NT2/D1 (cell line): ENCODE measurements at regions not wholly inside any gene's neighbourhood (a gene's known extent, or its start where the extent isn't known, plus 50 kb on each side); places are given as distances from the start of the nearest gene placed in this dataset.

Experiments
- DNase-seq: peaks from one replicate; pipeline ENCODE4 v3.0.0-alpha.2; 2011; ENCODE audit warnings: low read depth, low spot score
- H3K27me3 ChIP-seq: 2 replicates; pipeline ENCODE4 v1.6.0; 2011; ENCODE audit warnings: mild to moderate bottlenecking; ENCODE audit not compliant: insufficient read length, insufficient read depth
- H3K36me3 ChIP-seq: 2 replicates; pipeline ENCODE4 v1.6.1; 2011; ENCODE audit warnings: mild to moderate bottlenecking, low read length, mixed read lengths; ENCODE audit not compliant: insufficient read depth, insufficient read length
- H3K4me1 ChIP-seq: 2 replicates; pipeline ENCODE4 v1.5.1; 2011; ENCODE audit not compliant: insufficient read depth, insufficient read length
- H3K4me3 ChIP-seq: 2 replicates; pipeline ENCODE4 v1.5.1; 2011; ENCODE audit warnings: low read depth; ENCODE audit not compliant: insufficient read length
- H3K9ac ChIP-seq: 2 replicates; pipeline ENCODE4 v1.6.0; 2011; ENCODE audit warnings: low read depth; ENCODE audit not compliant: insufficient read length
- H3K9me3 ChIP-seq: 2 replicates; pipeline ENCODE4 v1.5.1; 2011; ENCODE audit warnings: mild to moderate bottlenecking, low read length; ENCODE audit not compliant: insufficient read depth
- SUZ12 ChIP-seq: IDR thresholded peaks from 2 replicates; pipeline ENCODE4 v1.6.1; 2011; ENCODE audit not compliant: insufficient read length, insufficient read depth; ENCODE audit errors: extremely low read depth
- YY1 ChIP-seq: IDR thresholded peaks from 2 replicates; pipeline ENCODE4 v1.6.1; 2011; ENCODE audit not compliant: insufficient read length, insufficient read depth
- ZNF274 ChIP-seq: IDR thresholded peaks from 2 replicates; pipeline ENCODE4 v1.6.1; 2011; ENCODE audit warnings: mild to moderate bottlenecking, low read depth, low read length

- Histone ChIP-seq H3K9ac (no peak overlapping the region), H3K36me3 (no peaks in the 10 kb centered on the region), H3K4me3 (no peak overlapping the region), H3K27me3 (no peaks in the 10 kb centered on the region), H3K9me3 (no peaks in the 10 kb centered on the region), H3K4me1 (no peaks in the 10 kb centered on the region)
- DNase-seq = no peak
- TF ChIP-seq YY1 = no peak
- no peak for TF ChIP-seq ZNF274
- TF ChIP-seq SUZ12 = no peak
Observed at GRCh38 chr13:101003566-101003965, 329.0 kb upstream of the TMTC4 start.

DNA sequence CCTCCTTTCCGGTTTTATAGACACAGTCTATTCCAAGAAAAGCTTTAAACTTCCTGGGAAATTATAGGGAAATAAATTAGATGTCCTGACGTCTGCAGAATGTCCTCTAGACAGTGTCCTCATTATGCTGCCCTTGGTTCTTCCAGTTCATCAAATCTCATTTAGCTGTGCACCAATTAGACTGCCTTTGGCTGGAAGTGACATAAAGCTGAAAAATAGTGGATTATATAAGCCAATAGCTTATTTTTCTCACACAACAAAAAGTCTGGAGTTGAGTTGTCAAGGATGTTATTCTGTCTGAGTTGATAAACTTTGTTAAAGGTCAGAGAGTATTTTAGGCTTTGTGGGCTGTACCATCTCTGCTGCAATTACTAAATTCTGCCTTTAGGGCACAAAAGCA lies 314.8 kb upstream of the TMTC4 start:
- no peaks in the 10 kb centered on the region for H3K4me1 ChIP-seq
- no peaks in the 10 kb centered on the region for H3K36me3 ChIP-seq
- no peak overlapping the region for H3K9ac ChIP-seq
- H3K4me3 ChIP-seq = no peak overlapping the region
- no peaks in the 10 kb centered on the region for H3K27me3 ChIP-seq
- TF ChIP-seq ZNF274 (no peak), YY1 (no peak), SUZ12 (no peak)
- DNase-seq = no peak
- no peaks in the 10 kb centered on the region for H3K9me3 ChIP-seq

- Histone ChIP-seq H3K9ac (no peak overlapping the region), H3K4me1 (no peaks in the 10 kb centered on the region), H3K4me3 (no peak overlapping the region), H3K36me3 (no peaks in the 10 kb centered on the region), H3K9me3 (no peaks in the 10 kb centered on the region), H3K27me3 (no peaks in the 10 kb centered on the region)
- TF ChIP-seq YY1 (no peak), ZNF274 (no peak), SUZ12 (no peak)
- DNase-seq = no peak
Observed at GRCh38 chr13:100988921-100989320, 314.3 kb upstream of the TMTC4 start.

DNA sequence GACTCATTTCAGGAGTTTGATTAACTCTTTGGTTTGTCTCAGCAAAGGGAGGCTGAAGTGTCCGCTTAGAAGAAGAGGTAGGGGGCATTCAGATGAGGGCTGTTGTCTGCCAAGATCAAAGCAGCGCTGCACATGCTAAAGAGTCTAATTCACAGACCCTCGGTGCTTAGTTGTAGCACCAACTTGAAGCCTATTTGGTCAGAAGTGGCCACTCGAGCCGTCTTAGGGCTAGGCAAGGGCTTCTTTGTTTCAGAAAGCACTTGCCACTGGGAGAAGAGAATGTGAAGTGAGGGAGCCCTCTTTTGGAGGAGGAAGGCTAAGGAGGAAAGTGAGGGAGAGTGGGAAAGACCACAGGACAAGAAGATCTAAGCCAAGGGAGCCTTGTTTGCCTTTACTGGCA lies 313.4 kb upstream of the TMTC4 start:
- Histone ChIP-seq H3K27me3 (no peaks in the 10 kb centered on the region), H3K4me1 (no peaks in the 10 kb centered on the region), H3K36me3 (no peaks in the 10 kb centered on the region), H3K9me3 (no peaks in the 10 kb centered on the region), H3K4me3 (no peak overlapping the region), H3K9ac (no peak overlapping the region)
- no peak for TF ChIP-seq SUZ12
- TF ChIP-seq ZNF274 = no peak
- TF ChIP-seq YY1 = no peak
- peak; percentile 42 for DNase-seq

GRCh38 chr13:100986571-100986970 lies 312.0 kb upstream of the TMTC4 start:
- no peaks in the 10 kb centered on the region for H3K4me1 ChIP-seq
- TF ChIP-seq ZNF274 = no peak
- no peak for TF ChIP-seq YY1
- TF ChIP-seq SUZ12 = no peak
- no peaks in the 10 kb centered on the region for H3K27me3 ChIP-seq
- H3K36me3 ChIP-seq = no peaks in the 10 kb centered on the region
- H3K9ac ChIP-seq = no peak overlapping the region
- H3K9me3 ChIP-seq = no peaks in the 10 kb centered on the region
- DNase-seq = no peak
- H3K4me3 ChIP-seq = no peak overlapping the region

DNA sequence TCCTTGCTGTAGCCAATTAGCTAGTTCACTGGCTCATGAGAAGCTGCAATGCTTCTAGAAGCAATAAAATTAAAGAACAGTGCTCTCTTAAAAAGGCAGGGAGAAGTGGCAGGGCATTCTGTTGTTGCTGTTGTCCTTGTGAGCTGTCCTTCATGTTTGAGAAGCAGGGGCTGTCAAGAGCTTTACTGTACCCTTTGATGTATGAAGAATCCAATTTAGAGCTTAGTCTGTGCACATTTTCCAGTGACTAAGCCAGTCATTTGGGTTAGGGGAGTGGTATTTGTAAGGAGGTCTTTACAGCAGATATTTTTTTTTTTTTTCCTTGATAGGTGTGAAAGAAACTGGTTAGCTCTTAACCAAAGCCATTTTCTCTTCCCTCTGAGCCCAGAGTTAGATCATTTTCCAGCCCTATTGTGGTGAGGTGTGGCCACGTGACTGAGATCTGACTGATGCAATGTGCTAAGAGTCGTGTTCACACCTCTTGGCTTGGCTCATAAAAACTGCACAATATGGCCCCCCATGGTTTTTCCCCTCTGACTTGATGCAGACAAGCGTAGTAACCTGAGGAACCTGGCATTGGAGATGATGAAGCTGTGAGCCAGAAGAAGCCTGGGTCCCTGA lies 309.6 kb upstream of the TMTC4 start:
- DNase-seq = no peak
- H3K36me3 ChIP-seq = no peaks in the 10 kb centered on the region
- TF ChIP-seq YY1 = no peak
- no peak for TF ChIP-seq SUZ12
- TF ChIP-seq ZNF274 = no peak
- H3K4me1 ChIP-seq = no peaks in the 10 kb centered on the region
- no peak overlapping the region for H3K9ac ChIP-seq
- H3K4me3 ChIP-seq = no peak overlapping the region
- H3K27me3 ChIP-seq = no peaks in the 10 kb centered on the region
- H3K9me3 ChIP-seq = no peaks in the 10 kb centered on the region

DNA sequence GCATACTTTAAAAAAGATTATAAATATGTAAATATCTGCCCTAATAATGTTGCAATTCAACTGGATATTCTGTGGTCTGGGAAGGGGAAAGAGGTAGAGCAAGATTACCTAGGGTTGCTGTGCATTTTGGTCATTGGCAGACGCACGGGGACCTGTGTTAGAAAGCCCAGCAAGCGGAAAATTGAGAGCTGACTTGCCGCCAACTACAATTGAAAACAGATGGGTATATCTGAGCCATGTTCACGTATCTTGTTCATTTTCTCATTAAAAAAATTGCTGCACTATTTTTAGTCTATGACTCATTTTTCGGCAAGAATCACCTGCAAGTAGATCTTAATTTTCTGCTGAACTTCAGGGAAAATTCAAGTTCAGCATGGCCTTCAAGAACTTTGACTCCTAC lies 308.5 kb upstream of the TMTC4 start:
- Histone ChIP-seq H3K9me3 (no peaks in the 10 kb centered on the region), H3K36me3 (no peaks in the 10 kb centered on the region), H3K4me3 (no peak overlapping the region), H3K27me3 (no peaks in the 10 kb centered on the region), H3K9ac (no peak overlapping the region), H3K4me1 (no peaks in the 10 kb centered on the region)
- TF ChIP-seq ZNF274 (no peak), SUZ12 (no peak), YY1 (no peak)
- no peak for DNase-seq
